Astrocyte (in vitro differentiated cells and primary cell): ENCODE measurements at regions not wholly inside any gene's neighbourhood (a gene's known extent, or its start where the extent isn't known, plus 50 kb on each side); places are given as distances from the start of the nearest gene placed in this dataset.

Experiments used
- DNase-seq: peaks from one replicate; pipeline ENCODE4 v3.0.0-alpha.2; 2010; ENCODE audit warnings: low read depth
- FAIRE-seq: peaks from 2 replicates; lab custom pipeline; 2011; peaks lifted over from hg19 to GRCh38; lab: Jason Lieb, UNC
- H2AFZ ChIP-seq: 2 replicates; pipeline ENCODE4 v1.6.0; 2012; ENCODE audit warnings: low read depth, low read length, inconsistent platforms
- H3K27ac ChIP-seq: 2 replicates; pipeline ENCODE4 v1.5.1; 2011; ENCODE audit warnings: low read depth, low read length, inconsistent platforms
- H3K27me3 ChIP-seq: 2 replicates; pipeline ENCODE4 v1.6.0; 2011; ENCODE audit warnings: low read length, inconsistent platforms; ENCODE audit not compliant: insufficient read depth
- H3K36me3 ChIP-seq: 2 replicates; pipeline ENCODE4 v1.5.1; 2011; ENCODE audit warnings: low read length, inconsistent platforms; ENCODE audit not compliant: insufficient read depth
- H3K4me1 ChIP-seq: 2 replicates; pipeline ENCODE4 v1.5.1; 2011; ENCODE audit warnings: low read length, inconsistent platforms; ENCODE audit not compliant: insufficient read depth
- H3K4me2 ChIP-seq: 2 replicates; pipeline ENCODE4 v1.6.0; 2012; ENCODE audit warnings: low read length, inconsistent platforms
- H3K4me3 ChIP-seq: 2 replicates; pipeline ENCODE4 v1.5.1; 2011; ENCODE audit warnings: low read depth, mild to moderate bottlenecking, low read length, inconsistent platforms; ENCODE audit not compliant: insufficient read depth
- H3K79me2 ChIP-seq: 2 replicates; pipeline ENCODE4 v1.6.0; 2012; ENCODE audit warnings: mild to moderate bottlenecking, low read length, inconsistent platforms; ENCODE audit not compliant: insufficient read depth
- H3K9ac ChIP-seq: 2 replicates; pipeline ENCODE4 v1.6.0; 2012; ENCODE audit warnings: mild to moderate bottlenecking, low read length, inconsistent platforms
- H3K9me3 ChIP-seq: 2 replicates; pipeline ENCODE4 v1.5.1; 2012; ENCODE audit warnings: low read depth, mild to moderate bottlenecking, low read length, inconsistent platforms; ENCODE audit not compliant: insufficient read depth
- H4K20me1 ChIP-seq: 2 replicates; pipeline ENCODE4 v1.6.0; 2012; ENCODE audit warnings: low read length, inconsistent platforms; ENCODE audit not compliant: insufficient read depth
- H3K27ac Mint-ChIP-seq: one replicate; pipeline ENCODE4 v1.8.0; 2021; ENCODE audit warnings: mild to moderate bottlenecking, mixed read lengths; ENCODE audit not compliant: unreplicated experiment
- H3K27me3 Mint-ChIP-seq: one replicate; pipeline ENCODE4 v1.8.0; 2021; ENCODE audit warnings: low read depth, mixed read lengths; ENCODE audit not compliant: unreplicated experiment
- H3K36me3 Mint-ChIP-seq: one replicate; pipeline ENCODE4 v1.8.0; 2021; ENCODE audit warnings: low read depth, mixed read lengths; ENCODE audit not compliant: unreplicated experiment
- H3K4me1 Mint-ChIP-seq: one replicate; pipeline ENCODE4 v1.8.0; 2021; ENCODE audit warnings: low read depth, mixed read lengths; ENCODE audit not compliant: unreplicated experiment
- H3K4me3 Mint-ChIP-seq: one replicate; pipeline ENCODE4 v1.8.0; 2021; ENCODE audit warnings: mild to moderate bottlenecking, moderate library complexity, mixed read lengths; ENCODE audit not compliant: unreplicated experiment
- H3K9me3 Mint-ChIP-seq: one replicate; pipeline ENCODE4 v1.8.0; 2021; ENCODE audit warnings: mild to moderate bottlenecking, mixed read lengths; ENCODE audit not compliant: unreplicated experiment
- CTCF ChIP-seq: IDR thresholded peaks from 2 replicates; pipeline ENCODE4 v1.5.1; 2011; ENCODE audit warnings: low read depth, mild to moderate bottlenecking, inconsistent platforms, low read length, moderate library complexity; ENCODE audit not compliant: insufficient read depth
- EZH2 ChIP-seq: IDR thresholded peaks from 2 replicates; pipeline ENCODE4 v1.6.1; 2012; ENCODE audit warnings: mild to moderate bottlenecking, low read length, inconsistent platforms; ENCODE audit not compliant: insufficient read depth

- Histone ChIP-seq H4K20me1 (no peaks in the 10 kb centered on the region), H3K4me3 (no peak overlapping the region), H2AFZ (no peak overlapping the region), H3K27me3 (no peaks in the 10 kb centered on the region), H3K36me3 (no peaks in the 10 kb centered on the region), H3K9ac (no peak overlapping the region), H3K9me3 (no peaks in the 10 kb centered on the region), H3K27ac (no peak overlapping the region), H3K4me1 (no peaks in the 10 kb centered on the region), H3K4me2 (no peak overlapping the region), H3K79me2 (no peaks in the 10 kb centered on the region)
- Mint-ChIP-seq H3K4me1 (peaks cover 3% of the 10 kb centered on the region), H3K27ac (no peak overlapping the region), H3K36me3 (no peaks in the 10 kb centered on the region), H3K27me3 (no peaks in the 10 kb centered on the region), H3K9me3 (no peaks in the 10 kb centered on the region), H3K4me3 (no peak overlapping the region)
- no peak for FAIRE-seq
- TF ChIP-seq EZH2 (no peak), CTCF (no peak)
- no peak for DNase-seq
These were observed 472.2 kb upstream of the ANO3 start for GRCh38 chr11:25859776-25860175.

GRCh38 chr11:25860677-25861450, 471.1 kb upstream of the ANO3 start:
- H3K4me2 ChIP-seq = no peak overlapping the region

More at GRCh38 chr11:25860677-25861450, 471.1 kb upstream of the ANO3 start:
- H3K36me3 Mint-ChIP-seq = no peaks in the 10 kb centered on the region
- Histone ChIP-seq H3K4me1 (no peaks in the 10 kb centered on the region), H3K27me3 (no peaks in the 10 kb centered on the region), H3K4me3 (no peak overlapping the region), H3K9ac (no peak overlapping the region), H3K79me2 (no peaks in the 10 kb centered on the region), H3K27ac (no peak overlapping the region), H3K36me3 (no peaks in the 10 kb centered on the region), H4K20me1 (no peaks in the 10 kb centered on the region), H2AFZ (no peak overlapping the region), H3K9me3 (no peaks in the 10 kb centered on the region)
- FAIRE-seq (no peak), DNase-seq (peak; percentile 3)
- TF ChIP-seq EZH2 = no peak
- TF ChIP-seq CTCF = no peak
- no peaks in the 10 kb centered on the region for H3K9me3 Mint-ChIP-seq
- H3K27ac Mint-ChIP-seq = no peak overlapping the region
- H3K27me3 Mint-ChIP-seq = no peaks in the 10 kb centered on the region
- no peak overlapping the region for H3K4me3 Mint-ChIP-seq
- peaks cover 3% of the 10 kb centered on the region for H3K4me1 Mint-ChIP-seq
